22Rv1 (cell line): ENCODE measurements at regions not wholly inside any gene's neighbourhood (a gene's known extent, or its start where the extent isn't known, plus 50 kb on each side); places are given as distances from the start of the nearest gene placed in this dataset.

Experiments used
- ZFX ChIP-seq: fragments of 450-650 bp; IDR thresholded peaks from 2 replicates; pipeline ENCODE4 v1.6.1; 2017; ENCODE audit warnings: antibody characterized with exemption, borderline replicate concordance
- TF ChIP-seq, protein P1 (sequence below): fragments of 450-650 bp; IDR thresholded peaks from 2 replicates; pipeline ENCODE4 v1.5.1; 2017; ENCODE audit warnings: mild to moderate bottlenecking

DNA sequence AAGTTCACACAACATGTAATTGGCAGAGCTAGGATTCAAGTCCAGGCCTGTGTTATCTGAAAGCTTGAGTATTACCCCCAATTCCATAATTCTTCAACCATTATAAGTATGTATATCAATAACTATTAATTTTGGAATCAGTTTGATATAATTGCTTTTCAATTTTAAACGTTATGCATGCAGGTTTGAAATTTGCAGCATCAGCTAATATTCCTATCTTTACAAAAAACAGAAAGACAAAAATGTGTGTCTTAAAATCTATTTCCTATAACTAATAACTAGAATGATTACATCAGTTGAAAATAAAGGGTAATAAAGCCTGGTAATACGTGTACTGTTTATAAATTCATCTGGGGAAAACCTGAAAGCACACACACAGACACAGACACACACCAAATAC lies 543.3 kb upstream of the PKDCC start:
- TF ChIP-seq, protein P1, sequence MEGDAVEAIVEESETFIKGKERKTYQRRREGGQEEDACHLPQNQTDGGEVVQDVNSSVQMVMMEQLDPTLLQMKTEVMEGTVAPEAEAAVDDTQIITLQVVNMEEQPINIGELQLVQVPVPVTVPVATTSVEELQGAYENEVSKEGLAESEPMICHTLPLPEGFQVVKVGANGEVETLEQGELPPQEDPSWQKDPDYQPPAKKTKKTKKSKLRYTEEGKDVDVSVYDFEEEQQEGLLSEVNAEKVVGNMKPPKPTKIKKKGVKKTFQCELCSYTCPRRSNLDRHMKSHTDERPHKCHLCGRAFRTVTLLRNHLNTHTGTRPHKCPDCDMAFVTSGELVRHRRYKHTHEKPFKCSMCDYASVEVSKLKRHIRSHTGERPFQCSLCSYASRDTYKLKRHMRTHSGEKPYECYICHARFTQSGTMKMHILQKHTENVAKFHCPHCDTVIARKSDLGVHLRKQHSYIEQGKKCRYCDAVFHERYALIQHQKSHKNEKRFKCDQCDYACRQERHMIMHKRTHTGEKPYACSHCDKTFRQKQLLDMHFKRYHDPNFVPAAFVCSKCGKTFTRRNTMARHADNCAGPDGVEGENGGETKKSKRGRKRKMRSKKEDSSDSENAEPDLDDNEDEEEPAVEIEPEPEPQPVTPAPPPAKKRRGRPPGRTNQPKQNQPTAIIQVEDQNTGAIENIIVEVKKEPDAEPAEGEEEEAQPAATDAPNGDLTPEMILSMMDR: no peak
- TF ChIP-seq ZFX: no peak
